ENCODE measurements at regions not wholly inside any gene's neighbourhood (a gene's known extent, or its start where the extent isn't known, plus 50 kb on each side); places are given as distances from the start of the nearest gene placed in this dataset.

DNA sequence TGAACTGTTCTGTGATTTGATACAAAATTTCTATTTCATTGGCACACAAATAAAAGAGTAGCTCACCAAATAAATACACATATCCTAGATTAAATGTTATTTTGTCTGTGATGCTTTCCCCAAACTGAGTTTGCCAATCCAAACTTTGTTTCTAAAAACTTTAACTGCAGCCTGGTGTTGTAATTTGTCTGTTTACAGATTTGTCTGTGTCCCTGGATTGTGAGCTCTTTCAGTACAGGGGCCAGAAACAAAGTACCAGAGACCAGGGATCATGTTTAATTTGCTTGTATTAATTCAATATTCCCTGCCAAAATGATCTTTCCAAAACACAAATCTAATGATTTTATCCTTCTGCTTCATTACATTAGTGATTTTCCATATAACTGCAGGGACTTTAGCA is 1044.6 kb upstream of the GJE1 start:
- Histone ChIP-seq H3K9me2 (replicated peaks; ENCODE audit: insufficient read depth, low read length) (no peaks in the 10 kb centered on the region), H2AFZ (ENCODE audit: low read length) (no peak overlapping the region), H3F3A (ENCODE audit: insufficient read depth, low read length) (no peaks in the 10 kb centered on the region), H4K20me1 (ENCODE audit: insufficient read depth, low read length) (no peaks in the 10 kb centered on the region), H3K9ac (ENCODE audit: low read length) (no peak overlapping the region), H3K4me3 (ENCODE audit: low read length) (no peak overlapping the region), H3K9me3 (replicated peaks; ENCODE audit: insufficient read depth, low read length) (no peaks in the 10 kb centered on the region), H3K36me3 (replicated peaks; ENCODE audit: insufficient read depth, low read length) (no peaks in the 10 kb centered on the region), H3K27me3 (replicated peaks; ENCODE audit: insufficient read depth, low read length) (no peaks in the 10 kb centered on the region), H3K27ac (ENCODE audit: low read length) (no peak overlapping the region), H3K4me2 (ENCODE audit: low read depth, low read length) (no peak overlapping the region), H3K4me1 (ENCODE audit: low read length) (no peaks in the 10 kb centered on the region), H3K79me2 (ENCODE audit: low read length) (no peaks in the 10 kb centered on the region)
- DNase-seq: no peak
- no peak for TF ChIP-seq CTCF (IDR thresholded peaks at IDR 0.05; ENCODE audit: low read length)
- no peak for TF ChIP-seq EZH2 (optimal IDR thresholded peaks at IDR 0.05; ENCODE audit: low read depth, low read length)
- no peak for TF ChIP-seq EZH2phosphoT487 (IDR thresholded peaks at IDR 0.05; ENCODE audit: low read length)

DNA sequence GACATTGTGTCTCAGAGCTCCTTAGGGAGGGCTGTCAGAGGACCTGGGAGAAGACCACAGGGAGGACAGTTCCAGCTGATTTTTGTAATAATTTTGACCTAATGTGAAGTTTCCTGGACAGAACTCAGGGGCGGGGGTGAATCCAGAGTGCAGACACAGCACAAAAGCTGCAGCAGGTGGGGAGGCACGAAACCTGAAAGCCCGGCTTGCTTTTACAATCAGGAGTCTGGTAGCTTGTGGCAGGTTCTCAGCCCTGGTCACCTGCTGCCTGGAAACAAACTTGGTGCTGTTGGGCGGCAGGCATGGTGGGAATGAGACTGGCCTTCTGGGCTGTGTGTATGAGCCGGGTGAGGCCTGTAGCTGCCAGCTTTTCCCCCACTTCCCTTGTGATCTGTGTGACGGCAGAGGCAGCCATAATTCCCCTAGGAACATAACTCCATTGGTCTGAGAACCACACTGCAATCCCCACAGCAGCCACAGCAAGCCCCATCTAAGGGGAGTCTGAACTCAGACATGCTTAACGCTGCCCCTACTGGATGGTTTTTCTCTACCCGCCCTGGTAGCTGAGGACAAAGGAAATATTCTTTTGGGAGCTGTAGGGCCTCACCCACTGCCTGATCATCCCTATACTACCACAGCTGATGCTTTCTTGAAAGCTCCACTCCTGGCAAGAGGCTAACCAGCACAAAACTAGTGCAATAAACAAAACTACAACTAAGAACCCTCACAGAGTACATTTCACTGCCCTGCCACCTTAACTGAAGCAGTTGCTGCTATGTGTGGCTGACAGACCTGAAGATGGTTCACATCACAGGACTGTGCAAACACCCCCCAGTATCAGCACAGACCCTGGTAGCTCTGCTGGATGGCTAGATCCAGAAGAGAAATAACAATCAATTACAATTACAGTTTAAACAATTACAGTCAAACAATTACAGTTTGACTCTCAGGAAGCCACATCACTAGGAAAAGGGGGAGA is 1055.1 kb upstream of the GJE1 start:
- no peaks in the 10 kb centered on the region for H3K36me3 ChIP-seq (replicated peaks; ENCODE audit: insufficient read depth, low read length)
- peak; percentile 85 for DNase-seq

DNA sequence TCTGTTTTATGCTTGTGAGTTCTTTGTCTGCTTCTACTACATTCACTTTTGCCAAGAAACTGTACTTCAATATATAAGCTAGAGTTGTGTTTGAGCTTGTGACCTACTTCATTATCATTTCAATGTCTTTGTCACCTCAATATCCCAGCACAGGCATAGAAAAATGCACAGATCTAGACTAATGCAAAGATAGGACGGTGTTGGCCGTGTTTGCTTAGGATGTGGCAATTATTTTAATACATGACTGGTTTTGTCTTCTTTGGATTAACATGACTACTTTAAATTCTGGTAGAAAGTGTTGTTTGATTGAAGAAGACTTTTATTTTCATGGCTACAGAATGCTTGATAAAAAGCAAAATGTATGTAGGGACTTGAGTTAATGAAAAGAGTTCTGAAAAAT is 1075.0 kb upstream of the GJE1 start:
- no peaks in the 10 kb centered on the region for H3K27me3 ChIP-seq (replicated peaks; ENCODE audit: insufficient read depth, low read length)
- no peak overlapping the region for H2AFZ ChIP-seq (ENCODE audit: low read length)
- no peak overlapping the region for H3K4me3 ChIP-seq (ENCODE audit: low read length)
- H3F3A ChIP-seq (ENCODE audit: insufficient read depth, low read length): no peaks in the 10 kb centered on the region
- no peaks in the 10 kb centered on the region for H3K79me2 ChIP-seq (ENCODE audit: low read length)
- H3K27ac ChIP-seq (ENCODE audit: low read length): no peak overlapping the region
- no peak for DNase-seq
- H3K4me1 ChIP-seq (ENCODE audit: low read length): peaks cover 14% of the 10 kb centered on the region
- H3K9me2 ChIP-seq (replicated peaks; ENCODE audit: insufficient read depth, low read length): no peaks in the 10 kb centered on the region
- H4K20me1 ChIP-seq (ENCODE audit: insufficient read depth, low read length): no peaks in the 10 kb centered on the region
- H3K9ac ChIP-seq (ENCODE audit: low read length): no peak overlapping the region
- 0 out of 2 replicates have a peak overlapping the region, but pooled peaks have one; percentile 20 for H3K4me2 ChIP-seq (ENCODE audit: low read depth, low read length)
- H3K36me3 ChIP-seq (replicated peaks; ENCODE audit: insufficient read depth, low read length): no peaks in the 10 kb centered on the region
- no peaks in the 10 kb centered on the region for H3K9me3 ChIP-seq (replicated peaks; ENCODE audit: insufficient read depth, low read length)
- TF ChIP-seq EZH2phosphoT487 (IDR thresholded peaks at IDR 0.05; ENCODE audit: low read length) (no peak), CTCF (IDR thresholded peaks at IDR 0.05; ENCODE audit: low read length) (no peak), EZH2 (optimal IDR thresholded peaks at IDR 0.05; ENCODE audit: low read depth, low read length) (no peak)

More for the DNA sequence above, 1055.1 kb upstream of the GJE1 start:
- H4K20me1 ChIP-seq (ENCODE audit: insufficient read depth, low read length): no peaks in the 10 kb centered on the region
- H3K4me3 ChIP-seq (ENCODE audit: low read length): peak overlapping the region; percentile 35
- H3K27ac ChIP-seq (ENCODE audit: low read length): peak overlapping the region; percentile 88
- H3K27me3 ChIP-seq (replicated peaks; ENCODE audit: insufficient read depth, low read length): no peaks in the 10 kb centered on the region
- TF ChIP-seq EZH2phosphoT487 (IDR thresholded peaks at IDR 0.05; ENCODE audit: low read length): no peak
- TF ChIP-seq CTCF (IDR thresholded peaks at IDR 0.05; ENCODE audit: low read length): peak; percentile 69
- peak overlapping the region; percentile 52; the same call in 1 of the 2 replicates for H3K9ac ChIP-seq (ENCODE audit: low read length)
- H3K4me2 ChIP-seq (ENCODE audit: low read depth, low read length): peak overlapping the region; percentile 71
- peak overlapping the region; percentile 47 for H2AFZ ChIP-seq (ENCODE audit: low read length)
- no peaks in the 10 kb centered on the region for H3K9me3 ChIP-seq (replicated peaks; ENCODE audit: insufficient read depth, low read length)
- H3K9me2 ChIP-seq (replicated peaks; ENCODE audit: insufficient read depth, low read length): no peaks in the 10 kb centered on the region
- H3F3A ChIP-seq (ENCODE audit: insufficient read depth, low read length): peaks cover 16% of the 10 kb centered on the region; the same call in 1 of the 2 replicates
- H3K79me2 ChIP-seq (ENCODE audit: low read length): no peaks in the 10 kb centered on the region
- H3K4me1 ChIP-seq (ENCODE audit: low read length): peaks cover 17% of the 10 kb centered on the region
